SK-N-SH (cell line): ENCODE measurements at regions not wholly inside any gene's neighbourhood (a gene's known extent, or its start where the extent isn't known, plus 50 kb on each side); places are given as distances from the start of the nearest gene placed in this dataset.

Experiments
- CTCF ChIA-PET: fragments of 300-600, 350-600 bp; formaldehyde crosslinking; extraction: SDS; loops from one replicate; lab custom pipeline; 2021; lab: Yijun Ruan, JAX
- POLR2A ChIA-PET: fragments of 350-600 bp; sonication (Branson Sonifier 250); formaldehyde crosslinking; extraction: SDS; loops from one replicate; lab custom pipeline; 2020; ENCODE audit warnings: antibody characterized with exemption, inconsistent platforms; lab: Yijun Ruan, JAX
- DNase-seq: peaks from one replicate; pipeline ENCODE4 v3.0.0; 2012
- H2AFZ ChIP-seq: fragments of 200-600 bp; sonication (generic); 2 replicates; pipeline ENCODE4 v1.8.1; 2016; ENCODE audit warnings: antibody characterized with exemption, mild to moderate bottlenecking, low read depth
- H3F3A ChIP-seq: fragments of 200-600 bp; sonication (generic); replicated peaks from 2 replicates; pipeline ENCODE3; 2016; ENCODE audit warnings: antibody characterized with exemption, mild to moderate bottlenecking; ENCODE audit not compliant: insufficient read depth
- H3K27ac ChIP-seq, 2 experiments: fragments of 200-500 bp in 1 of 2; fragments of 200-600 bp in 1 of 2; sonication (Bioruptor generic) in 1 of 2; sonication (generic), shearing (Covaris generic) in 1 of 2; 2 replicates each; pipeline versions ENCODE4 v1.5.1 to v1.6.1; 2014 to 2016; ENCODE audit warnings: low read depth in 2 of 2, inconsistent platforms in 1 of 2, low read length in 1 of 2, mild to moderate bottlenecking in 1 of 2, mixed read lengths in 1 of 2
- H3K27me3 ChIP-seq: fragments of 200-600 bp; sonication (generic), shearing (Covaris generic); 2 replicates; pipeline ENCODE4 v1.6.1; 2016; ENCODE audit warnings: mixed run types; ENCODE audit not compliant: insufficient read depth
- H3K36me3 ChIP-seq, 2 experiments: fragments of 200-500 bp in 1 of 2; fragments of 200-600 bp in 1 of 2; sonication (Bioruptor generic) in 1 of 2; sonication (generic) in 1 of 2; replicated peaks in 1 of 2; 2 replicates each; pipeline versions ENCODE3 to v1.5.1; 2014 to 2016; ENCODE audit warnings: low read length in 1 of 2, mild to moderate bottlenecking in 1 of 2; ENCODE audit not compliant: insufficient read depth in 2 of 2, control insufficient read depth in 1 of 2
- H3K4me1 ChIP-seq, 2 experiments: fragments of 200-500 bp in 1 of 2; fragments of 200-600 bp in 1 of 2; sonication (Bioruptor generic) in 1 of 2; sonication (generic), shearing (Covaris generic) in 1 of 2; 2 replicates each; pipeline versions ENCODE4 v1.5.1 to v1.6.1; 2014 to 2016; ENCODE audit warnings: low read depth in 1 of 2, low read length in 1 of 2, mixed run types in 1 of 2; ENCODE audit not compliant: insufficient read depth in 2 of 2, control insufficient read depth in 1 of 2
- H3K4me2 ChIP-seq: fragments of 200-600 bp; sonication (generic), shearing (Covaris generic); 2 replicates; pipeline ENCODE4 v1.6.1; 2017; ENCODE audit warnings: mixed run types
- H3K4me3 ChIP-seq, 2 experiments: fragments of 200-500 bp in 1 of 2; fragments of 200-600 bp in 1 of 2; sonication (Bioruptor generic) in 1 of 2; sonication (generic), shearing (Covaris generic) in 1 of 2; 2 replicates each; pipeline versions ENCODE4 v1.5.1 to v1.8.1; 2014 to 2016; ENCODE audit warnings: low read depth in 2 of 2, inconsistent platforms in 1 of 2, low read length in 1 of 2, mild to moderate bottlenecking in 1 of 2, mixed read lengths in 1 of 2, moderate library complexity in 1 of 2
- H3K79me2 ChIP-seq: fragments of 200-600 bp; sonication (generic); 2 replicates; pipeline ENCODE4 v1.8.1; 2017; ENCODE audit warnings: mild to moderate bottlenecking; ENCODE audit not compliant: insufficient read depth
- H3K9ac ChIP-seq: fragments of 200-600 bp; sonication (generic); 2 replicates; pipeline ENCODE4 v1.6.1; 2017; ENCODE audit warnings: mixed run types
- H3K9me2 ChIP-seq: fragments of 200-600 bp; sonication (generic); 2 replicates; pipeline ENCODE4 v1.6.1; 2017; ENCODE audit warnings: mixed run types
- H3K9me3 ChIP-seq: fragments of 200-600 bp; sonication (generic); 2 replicates; pipeline ENCODE4 v1.6.1; 2017; ENCODE audit warnings: mixed run types, mild to moderate bottlenecking, moderate library complexity
- H4K20me1 ChIP-seq: fragments of 200-600 bp; sonication (generic); 2 replicates; pipeline ENCODE4 v1.6.1; 2017; ENCODE audit warnings: mild to moderate bottlenecking, mixed run types; ENCODE audit not compliant: insufficient read depth
- FOSL2 ChIP-seq: IDR thresholded peaks from 2 replicates; pipeline ENCODE4 v1.4.0; 2012; ENCODE audit warnings: low read depth, mild to moderate bottlenecking, moderate library complexity, borderline replicate concordance
- GATA2 ChIP-seq: sonication (generic); formaldehyde crosslinking; IDR thresholded peaks from 2 replicates; pipeline ENCODE4 v1.5.0; 2020; ENCODE audit warnings: mild to moderate bottlenecking, missing genetic modification reagents
- JUND ChIP-seq: IDR thresholded peaks from 2 replicates; pipeline ENCODE4 v1.4.0; 2012
- MAX ChIP-seq: IDR thresholded peaks from 2 replicates; pipeline ENCODE4 v1.4.0; 2012; ENCODE audit warnings: low read depth
- MEF2A ChIP-seq: IDR thresholded peaks from 2 replicates; pipeline ENCODE4 v1.4.0; 2012; ENCODE audit warnings: low read depth, borderline replicate concordance
- MXI1 ChIP-seq: IDR thresholded peaks from 2 replicates; pipeline ENCODE4 v1.6.1; 2012; ENCODE audit warnings: mild to moderate bottlenecking, low read depth, low read length, improper control_type of control experiment
- PBX3 ChIP-seq: IDR thresholded peaks from 2 replicates; pipeline ENCODE4; 2012
- RCOR1 ChIP-seq: fragments of 150-350 bp; IDR thresholded peaks from 2 replicates; pipeline ENCODE4 v1.6.1; 2017; ENCODE audit warnings: antibody characterized with exemption, low read length
- REST ChIP-seq: IDR thresholded peaks from 2 replicates; pipeline ENCODE4 v1.6.1; 2012; ENCODE audit warnings: mild to moderate bottlenecking, low read depth, low read length, moderate library complexity
- RXRA ChIP-seq: IDR thresholded peaks from 2 replicates; pipeline ENCODE4 v1.4.0; 2012; ENCODE audit warnings: low read depth, mild to moderate bottlenecking, borderline replicate concordance
- SIN3A ChIP-seq: IDR thresholded peaks from 2 replicates; pipeline ENCODE4 v1.6.1; 2012; ENCODE audit warnings: low read depth, mild to moderate bottlenecking, low read length, moderate library complexity, borderline replicate concordance
- SMC3 ChIP-seq: IDR thresholded peaks from 2 replicates; pipeline ENCODE4 v1.6.1; 2012; ENCODE audit warnings: low read depth, low read length, improper control_type of control experiment
- USF1 ChIP-seq: IDR thresholded peaks from 2 replicates; pipeline ENCODE4 v1.4.0; 2012; ENCODE audit warnings: low read depth, borderline replicate concordance
- USF2 ChIP-seq: fragments of 150-350 bp; IDR thresholded peaks from 2 replicates; pipeline ENCODE4 v1.6.1; 2017; ENCODE audit warnings: antibody characterized with exemption, low read length, low read depth, borderline replicate concordance
- YY1 ChIP-seq: IDR thresholded peaks from 2 replicates; pipeline ENCODE4 v1.4.0; 2012; ENCODE audit warnings: low read depth, mild to moderate bottlenecking
- WGBS: methylation state at CpG from one replicate; pipeline ENCODE4 v1.1.6; 2017; ENCODE audit warnings: low lambda C conversion rate; 5-methylcytosine and 5-hydroxymethylcytosine counted together

GRCh38 chr7:25494896-25495295, 266.6 kb upstream of the NPVF start (continued):
- no peak for TF ChIP-seq RXRA

- no peaks in the 10 kb centered on the region for H3K79me2 ChIP-seq
- DNase-seq: peak; percentile 25
- H4K20me1 ChIP-seq: no peaks in the 10 kb centered on the region
- no peaks in the 10 kb centered on the region; the same call in 1 of the 2 replicates for H3K9me2 ChIP-seq
- H3K36me3 ChIP-seq: no peaks in the 10 kb centered on the region
- no peak overlapping the region for H3K4me3 ChIP-seq
- no peak overlapping the region for H3K9ac ChIP-seq
- POLR2A ChIA-PET: no interaction called here
- no peak overlapping the region for H3K4me2 ChIP-seq
- peak overlapping the region in 1 of 2 experiments; percentile 44; a peak in 2 of 4 replicates for H3K27ac ChIP-seq
- H3K9me3 ChIP-seq: 0 out of 2 replicates have a peak, but pooled peaks cover 4% of the 10 kb centered on the region
- TF ChIP-seq USF1 (no peak), MXI1 (peak; percentile 78; the same call in 1 of the 2 replicates), GATA2 (0 out of 2 replicates have a peak, but pooled peaks have one; percentile 20)
- TF ChIP-seq, all 33 proteins: peak for 2
- no peaks in the 10 kb centered on the region for H3K27me3 ChIP-seq
- peaks cover 0 to 14% of the 10 kb centered on the region in 2 experiments; a peak in 2 of 4 replicates for H3K4me1 ChIP-seq
- no peaks in the 10 kb centered on the region for H3F3A ChIP-seq
- CTCF ChIA-PET: interaction anchor here (0.8 to 2.0 kb wide), 6 partner anchors 18 to 236 kb away, joined by 3 to 9 read pairs (median 4); no protein-coding TSS in a partner anchor
- no peak overlapping the region for H2AFZ ChIP-seq
- WGBS: 26% methylated on average over 11 of the region's 11 CpGs
Measured at GRCh38 chr7:25495342-25496250, 267.3 kb upstream of the NPVF start.

GRCh38 chr7:25496476-25497368, 268.4 kb upstream of the NPVF start:
- H3K4me2 ChIP-seq: no peak overlapping the region
- no peak overlapping the region for H2AFZ ChIP-seq
- CTCF ChIA-PET: interaction anchor here (0.6 to 2.0 kb wide), 7 partner anchors 19 to 398 kb away, joined by 3 to 9 read pairs (median 4); no protein-coding TSS in a partner anchor
- no peaks in the 10 kb centered on the region for H3K79me2 ChIP-seq
- no peak overlapping the region for H3K9ac ChIP-seq
- POLR2A ChIA-PET: no interaction called here
- 55% methylated on average over 11 of the region's 11 CpGs for WGBS
- peaks cover 0 to 14% of the 10 kb centered on the region in 2 experiments; a peak in 2 of 4 replicates for H3K4me1 ChIP-seq
- H3K9me2 ChIP-seq: no peaks in the 10 kb centered on the region; the same call in 1 of the 2 replicates
- H4K20me1 ChIP-seq: no peaks in the 10 kb centered on the region
- H3K27me3 ChIP-seq: no peaks in the 10 kb centered on the region
- no peaks in the 10 kb centered on the region for H3K36me3 ChIP-seq
- H3K9me3 ChIP-seq: 0 out of 2 replicates have a peak, but pooled peaks cover 4% of the 10 kb centered on the region
- no peak overlapping the region for H3K27ac ChIP-seq
- H3F3A ChIP-seq: no peaks in the 10 kb centered on the region
- no peak for DNase-seq
- H3K4me3 ChIP-seq: no peak overlapping the region
- TF ChIP-seq MEF2A (no peak), RXRA (no peak), USF2 (no peak), SIN3A (no peak), MAX (no peak), RCOR1 (no peak), SMC3 (no peak), JUND (no peak), PBX3 (no peak), YY1 (no peak), FOSL2 (no peak), REST (no peak)
